GM12891 (cell line): ENCODE measurements at regions not wholly inside any gene's neighbourhood (a gene's known extent, or its start where the extent isn't known, plus 50 kb on each side); places are given as distances from the start of the nearest gene placed in this dataset.

Source experiments
- PAX5 ChIP-seq: IDR thresholded peaks from 2 replicates; pipeline ENCODE4 v1.6.1; 2011; ENCODE audit warnings: low read length, moderate library complexity, mild to moderate bottlenecking; ENCODE audit not compliant: insufficient read depth, severe bottlenecking
- POLR2A ChIP-seq: IDR thresholded peaks from 2 replicates; pipeline ENCODE4 v1.6.1; 2011; ENCODE audit warnings: low read depth, low read length, control low read depth
- POLR2AphosphoS5 ChIP-seq: IDR thresholded peaks from 2 replicates; pipeline ENCODE4 v1.6.1; 2011; ENCODE audit warnings: low read depth, low read length, control low read depth
- SPI1 ChIP-seq: IDR thresholded peaks from 2 replicates; pipeline ENCODE4 v1.6.1; 2011; ENCODE audit warnings: low read depth, low read length, control low read depth
- TAF1 ChIP-seq: IDR thresholded peaks from 2 replicates; pipeline ENCODE4 v1.6.1; 2011; ENCODE audit warnings: low read depth, low read length, control low read depth

DNA sequence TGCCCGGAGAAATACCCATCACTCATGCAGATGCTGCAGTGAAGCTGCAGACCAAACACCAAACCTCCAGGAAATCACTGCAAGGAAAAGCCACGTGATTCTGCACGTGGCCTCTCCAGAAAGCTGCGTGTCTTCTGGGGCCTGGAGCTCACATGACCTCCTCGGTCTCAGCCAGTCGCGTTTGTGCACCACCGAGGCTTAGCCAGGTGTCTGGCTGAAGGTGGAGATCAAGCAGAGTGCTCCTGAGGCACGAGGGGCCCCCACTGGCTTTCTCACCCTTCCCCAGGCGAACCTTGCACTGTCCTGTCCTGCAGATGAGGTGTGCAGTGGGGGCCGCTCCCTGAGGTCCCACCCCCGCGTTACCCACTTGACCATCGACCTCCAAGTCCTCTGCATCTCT is 257.3 kb downstream of the RBFOX3 start:
- TF ChIP-seq POLR2A (no peak), SPI1 (no peak), PAX5 (no peak), TAF1 (no peak), POLR2AphosphoS5 (no peak)
